Suprapubic skin (tissue), 4 donors: ENCODE measurements at regions not wholly inside any gene's neighbourhood (a gene's known extent, or its start where the extent isn't known, plus 50 kb on each side); places are given as distances from the start of the nearest gene placed in this dataset.
"Not testable (repeated sequence)": the region's sequence is repeated elsewhere in the genome, so short reads cannot be mapped to it uniquely, and the experiment has no call there.

Experiments
- DNase-seq, 2 donors: peaks; one replicate each; pipeline ENCODE4 v3.0.0-alpha.2; 2019; ENCODE audit warnings: low spot score in 2 of 2
- H3K27ac ChIP-seq: fragments of 200-600 bp; sonication (generic); one replicate; pipeline ENCODE4 v1.5.1; 2019
- H3K27me3 ChIP-seq: fragments of 200-600 bp; sonication (generic); one replicate; pipeline ENCODE4 v1.5.1; 2019
- H3K36me3 ChIP-seq: fragments of 200-600 bp; sonication (generic); one replicate; pipeline ENCODE4 v1.5.1; 2019
- H3K4me1 ChIP-seq: fragments of 200-600 bp; sonication (generic); one replicate; pipeline ENCODE4 v1.5.1; 2019
- H3K4me3 ChIP-seq: fragments of 200-600 bp; sonication (generic); one replicate; pipeline ENCODE4 v1.5.1; 2019; ENCODE audit warnings: mild to moderate bottlenecking
- H3K9me3 ChIP-seq: fragments of 200-600 bp; sonication (generic); one replicate; pipeline ENCODE4 v1.5.1; 2019
- CTCF ChIP-seq, 2 donors: fragments of 200-600 bp in 1 of 2; fragments of 450-650 bp in 1 of 2; sonication (generic) in 1 of 2; IDR thresholded peaks; one replicate each; pipeline ENCODE4 v1.5.1; 2016 to 2019; ENCODE audit warnings: antibody characterized with exemption in 2 of 2, mild to moderate bottlenecking in 1 of 2, moderate library complexity in 1 of 2
- EP300 ChIP-seq: sonication (generic); formaldehyde crosslinking; IDR thresholded peaks from one replicate; pipeline ENCODE4 v1.6.1; 2017; ENCODE audit warnings: antibody characterized with exemption
- POLR2A ChIP-seq, 2 donors: fragments of 450-650 bp; IDR thresholded peaks; one replicate each; pipeline ENCODE4 v1.6.1; 2017; ENCODE audit warnings: antibody characterized with exemption in 2 of 2, mild to moderate bottlenecking in 2 of 2, moderate library complexity in 2 of 2
- POLR2AphosphoS5 ChIP-seq, 3 donors: sonication (generic); formaldehyde crosslinking; IDR thresholded peaks; one replicate each; pipeline ENCODE4 v1.6.1; 2017; ENCODE audit warnings: antibody characterized with exemption in 3 of 3
- WGBS: methylation state at CpG from one replicate; pipeline ENCODE4 v1.1.5; 2018; 5-methylcytosine and 5-hydroxymethylcytosine counted together

DNA sequence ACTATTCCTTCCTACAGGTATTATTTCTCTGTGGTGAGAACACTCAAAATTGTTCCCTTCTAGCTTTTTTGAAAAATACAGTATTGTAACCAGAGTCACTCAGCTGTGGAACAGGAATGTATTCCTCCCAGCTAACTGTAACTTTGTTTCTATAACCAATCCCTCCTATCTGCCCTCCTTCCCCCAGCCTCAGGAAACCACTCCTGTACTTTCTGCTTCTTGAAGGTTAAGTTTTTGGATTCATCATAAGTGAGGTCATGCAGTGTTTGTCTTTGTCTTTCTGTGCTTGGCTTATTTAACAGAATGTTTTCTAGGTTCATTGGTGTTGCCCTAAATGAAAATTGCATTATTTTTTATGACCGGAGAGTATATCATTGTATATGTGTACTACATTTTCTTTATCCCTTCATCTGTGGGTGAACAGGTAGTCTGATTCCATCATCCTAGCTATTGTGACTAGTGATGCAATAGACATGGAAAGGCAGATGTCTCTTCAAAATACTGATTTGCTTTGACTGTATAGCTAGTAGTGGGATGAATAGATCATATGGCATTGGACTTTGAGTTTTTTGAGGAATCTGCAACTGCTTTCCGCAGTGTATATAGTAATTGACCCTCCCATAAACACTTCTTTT lies 112.9 kb upstream of the GRK3 start:
- H3K27me3 ChIP-seq = no peaks in the 10 kb centered on the region

GRCh38 chr22:25452116-25452700 lies 112.3 kb upstream of the GRK3 start:
- 71% methylated on average over 10 of the region's 10 CpGs for WGBS
- peaks cover 35% of the 10 kb centered on the region for H3K4me1 ChIP-seq
- no peak for TF ChIP-seq CTCF (IDR thresholded peaks at IDR 0.05)
- no peak for TF ChIP-seq POLR2AphosphoS5 (IDR thresholded peaks at IDR 0.05)
- no peak for TF ChIP-seq EP300
- TF ChIP-seq POLR2A (IDR thresholded peaks at IDR 0.05) = no peak
- H3K4me3 ChIP-seq = no peak overlapping the region
- H3K27ac ChIP-seq = no peak overlapping the region
- no peak for DNase-seq
- H3K36me3 ChIP-seq = peaks cover 6% of the 10 kb centered on the region
- H3K9me3 ChIP-seq = no peaks in the 10 kb centered on the region
- H3K27me3 ChIP-seq = no peaks in the 10 kb centered on the region

More for the DNA sequence above, 112.9 kb upstream of the GRK3 start:
- DNase-seq = no peak
- peaks cover 6% of the 10 kb centered on the region for H3K36me3 ChIP-seq
- H3K4me3 ChIP-seq = no peak overlapping the region
- 83% methylated on average over 2 of the region's 2 CpGs for WGBS
- no peak overlapping the region for H3K27ac ChIP-seq
- TF ChIP-seq CTCF (IDR thresholded peaks at IDR 0.05) (no peak), POLR2A (IDR thresholded peaks at IDR 0.05) (no peak), POLR2AphosphoS5 (IDR thresholded peaks at IDR 0.05) (no peak), EP300 (no peak)
- no peaks in the 10 kb centered on the region for H3K9me3 ChIP-seq
- H3K4me1 ChIP-seq = peaks cover 37% of the 10 kb centered on the region

DNA sequence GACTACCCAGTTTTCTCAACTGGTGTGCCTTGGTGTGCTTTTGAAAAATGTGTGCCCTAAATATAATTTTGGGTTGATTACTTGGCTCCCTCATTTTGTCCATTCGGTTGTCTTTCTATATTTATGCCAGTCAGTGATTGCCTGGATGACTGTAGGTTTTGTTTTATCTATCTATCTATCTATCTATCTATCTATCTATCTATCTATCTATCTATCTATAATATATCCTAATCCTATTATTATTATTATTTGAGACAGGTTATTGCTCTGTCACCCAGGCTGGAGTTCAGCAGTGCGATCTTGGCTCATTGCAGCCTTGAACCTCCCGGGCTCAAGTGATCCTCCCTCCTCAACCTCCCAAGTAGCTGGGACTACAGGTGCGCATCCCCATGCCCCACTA lies 111.4 kb upstream of the GRK3 start:
- TF ChIP-seq POLR2AphosphoS5 (IDR thresholded peaks at IDR 0.05) (no peak), EP300 (no peak), POLR2A (IDR thresholded peaks at IDR 0.05) (no peak), CTCF (IDR thresholded peaks at IDR 0.05) (no peak)
- H3K27me3 ChIP-seq = no peaks in the 10 kb centered on the region
- 91% methylated on average over 4 of the region's 4 CpGs for WGBS
- no peak for DNase-seq
- peaks cover 30% of the 10 kb centered on the region for H3K4me1 ChIP-seq
- H3K36me3 ChIP-seq = peaks cover 11% of the 10 kb centered on the region
- H3K9me3 ChIP-seq = no peaks in the 10 kb centered on the region
- H3K4me3 ChIP-seq = no peak overlapping the region
- H3K27ac ChIP-seq = no peak overlapping the region

- Histone ChIP-seq H3K4me3 (no peak overlapping the region), H3K4me1 (peaks cover 28% of the 10 kb centered on the region), H3K9me3 (no peaks in the 10 kb centered on the region), H3K27ac (no peak overlapping the region), H3K36me3 (peaks cover 13% of the 10 kb centered on the region), H3K27me3 (no peaks in the 10 kb centered on the region)
- TF ChIP-seq POLR2A (IDR thresholded peaks at IDR 0.05) (no peak), CTCF (IDR thresholded peaks at IDR 0.05) (no peak), POLR2AphosphoS5 (IDR thresholded peaks at IDR 0.05) (no peak), EP300 (no peak)
- 76% methylated on average over 5 of the region's 5 CpGs for WGBS
- DNase-seq = no peak
Observed at GRCh38 chr22:25453557-25453956, 110.9 kb upstream of the GRK3 start.

DNA sequence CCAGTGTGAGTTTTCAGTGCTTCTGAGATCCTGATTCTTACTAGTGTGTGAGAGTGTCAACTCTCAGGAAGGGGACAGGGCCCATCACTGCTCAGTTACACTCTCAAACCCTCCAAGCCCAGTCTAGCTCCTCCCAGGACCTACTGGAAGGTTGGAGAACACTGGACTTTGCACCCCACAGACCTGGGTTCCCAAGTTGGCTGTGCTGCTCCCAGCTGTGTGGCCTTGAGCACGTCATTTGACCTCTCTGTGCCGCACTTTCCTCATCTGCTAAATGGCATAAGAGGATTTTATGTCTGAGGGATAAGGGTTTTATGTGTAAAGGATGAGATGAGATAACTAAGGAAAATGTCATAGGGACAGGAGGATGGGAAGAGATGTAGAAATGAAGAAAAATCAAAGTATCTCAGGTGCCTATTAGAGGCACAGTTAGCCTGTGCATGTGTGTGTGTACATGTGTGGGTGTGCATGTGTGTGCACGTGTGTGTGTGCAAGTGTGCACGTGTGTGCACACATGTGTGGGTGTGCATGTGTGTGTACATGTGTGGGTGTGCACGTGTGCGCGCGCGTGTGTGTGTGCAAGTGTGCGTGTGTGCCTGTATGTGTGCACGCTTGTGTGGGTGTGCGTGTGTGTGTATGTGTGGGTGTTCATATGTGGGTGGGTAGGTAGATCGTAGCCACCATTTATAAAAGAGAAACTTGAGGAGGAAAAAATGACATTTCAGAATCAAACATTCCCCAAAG lies 108.0 kb upstream of the GRK3 start:
- H3K36me3 ChIP-seq = peaks cover 42% of the 10 kb centered on the region
- WGBS = 82% methylated on average over 13 of the region's 13 CpGs
- not testable (repeated sequence) for H3K27ac ChIP-seq

DNA sequence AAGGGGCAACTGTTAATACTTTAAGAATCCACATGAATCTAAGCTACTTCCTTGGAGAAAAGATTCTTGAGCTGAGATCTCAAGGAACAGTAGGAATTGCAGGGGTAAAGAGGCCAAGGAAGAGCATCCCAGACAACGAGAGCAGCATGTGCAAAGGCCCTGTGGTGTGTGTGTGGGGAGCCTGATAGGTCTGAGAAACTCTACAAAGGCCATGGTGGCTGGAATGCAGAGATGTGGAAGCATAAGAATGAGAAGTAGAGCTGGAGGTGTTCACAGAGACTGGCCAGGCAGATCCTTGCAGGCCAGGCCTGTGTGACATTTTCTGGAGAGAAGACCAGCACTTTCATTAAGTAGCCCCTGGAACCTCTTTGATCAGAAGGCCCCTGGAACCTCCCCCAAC lies 105.8 kb upstream of the GRK3 start:
- not testable (repeated sequence) for H3K4me1 ChIP-seq, H3K9me3 ChIP-seq, DNase-seq, H3K27ac ChIP-seq, H3K4me3 ChIP-seq, H3K27me3 ChIP-seq
- WGBS = 94% methylated on average over 1 of the region's 1 CpG
- H3K36me3 ChIP-seq = peaks cover 47% of the 10 kb centered on the region

More for the DNA sequence above, 108.0 kb upstream of the GRK3 start:
- not testable (repeated sequence) for H3K9me3 ChIP-seq, H3K27me3 ChIP-seq, DNase-seq, H3K4me3 ChIP-seq
- H3K4me1 ChIP-seq = peaks cover 10% of the 10 kb centered on the region

DNA sequence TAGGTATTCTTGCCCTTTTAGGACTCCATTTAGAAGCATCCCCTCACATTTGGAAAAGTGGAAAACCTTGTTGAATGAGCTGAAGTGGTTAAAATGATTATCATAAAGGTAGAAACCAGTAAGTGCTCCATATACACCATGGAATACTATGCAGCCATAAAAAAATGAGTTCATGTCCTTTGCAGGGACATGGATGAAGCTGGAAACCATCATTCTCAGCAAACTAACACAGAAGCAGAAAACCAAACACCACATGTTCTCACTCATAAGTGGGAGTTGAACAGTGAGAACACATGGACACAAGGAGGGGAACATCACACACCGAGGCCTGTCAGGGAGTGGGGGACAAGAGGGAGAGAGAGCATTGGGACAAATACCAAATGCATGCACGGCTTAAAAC lies 103.8 kb upstream of the GRK3 start:
- H3K36me3 ChIP-seq = peaks cover 43% of the 10 kb centered on the region
- not testable (repeated sequence) for H3K27me3 ChIP-seq, H3K27ac ChIP-seq, DNase-seq, H3K4me3 ChIP-seq, H3K4me1 ChIP-seq, H3K9me3 ChIP-seq
- whole genome bisulfite sequencing = 85% methylated on average over 2 of the region's 2 CpGs
